Smooth muscle cell of the brain vasculature (primary cell): ENCODE measurements at regions not wholly inside any gene's neighbourhood (a gene's known extent, or its start where the extent isn't known, plus 50 kb on each side); places are given as distances from the start of the nearest gene placed in this dataset.

ENCODE experiments used
- DNase-seq: peaks from one replicate; pipeline ENCODE4 v3.0.0-alpha.2; 2012; ENCODE audit warnings: low read depth, low spot score

GRCh38 chr2:217749008-217749407, 253.8 kb downstream of the TNS1 start:
- no peak for DNase-seq

DNA sequence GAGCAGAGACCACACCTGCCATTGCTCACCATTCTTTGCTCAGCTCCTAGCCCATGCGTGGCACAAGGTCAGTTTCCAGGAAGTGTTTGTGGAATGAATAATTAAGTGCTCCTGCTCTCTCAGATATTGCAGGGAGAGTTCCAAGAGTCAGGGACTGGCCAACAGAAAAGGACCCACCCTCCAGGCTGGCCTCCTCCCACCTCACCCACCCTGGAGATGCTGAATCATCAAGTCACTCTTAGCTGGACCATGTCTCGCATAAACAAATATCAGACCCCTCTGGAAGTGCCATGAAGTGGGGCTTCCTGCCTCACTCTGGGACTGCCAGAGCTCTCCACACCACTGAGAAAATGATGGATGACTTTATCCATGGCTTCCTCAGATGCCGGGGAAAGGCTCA, 256.0 kb downstream of the TNS1 start:
- DNase-seq = no peak

DNA sequence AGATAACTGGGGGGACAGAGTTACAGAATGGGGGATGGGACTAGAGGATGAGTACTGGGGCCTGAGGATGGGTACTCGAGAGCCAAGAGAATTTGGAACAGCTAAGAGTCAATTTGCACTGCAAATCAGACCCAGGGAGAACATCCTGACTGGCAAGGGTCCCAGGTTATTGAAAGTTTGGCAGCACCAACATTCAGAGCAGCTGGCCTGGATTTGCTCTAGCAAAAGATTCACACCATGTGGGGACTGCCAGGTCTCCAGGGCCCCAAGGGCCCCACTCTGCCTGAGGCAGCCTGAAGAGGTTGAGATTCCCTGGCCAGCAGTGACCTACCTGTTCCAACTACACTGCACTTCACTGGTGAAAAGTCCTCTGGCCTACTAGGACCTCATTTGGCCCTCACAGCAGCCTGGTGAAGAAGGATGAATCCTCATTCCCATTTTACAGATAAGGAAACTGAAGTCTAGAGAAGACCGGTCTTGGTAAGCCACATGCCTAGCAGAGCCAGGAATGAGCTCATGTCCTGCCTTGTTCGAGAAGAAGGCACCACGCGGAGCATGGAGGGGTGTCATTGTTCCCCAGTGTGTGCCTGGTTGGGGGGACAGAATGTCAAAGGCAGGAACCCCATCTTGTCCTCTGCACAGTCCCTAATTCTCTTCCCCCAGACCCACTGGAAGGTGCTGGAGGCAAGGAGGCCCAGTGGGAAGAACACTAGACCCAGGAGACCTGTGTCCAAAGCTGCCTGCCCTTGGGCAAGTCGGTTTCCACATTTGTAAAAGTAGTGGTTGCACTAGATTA, 258.6 kb downstream of the TNS1 start:
- DNase-seq = no peak

DNA sequence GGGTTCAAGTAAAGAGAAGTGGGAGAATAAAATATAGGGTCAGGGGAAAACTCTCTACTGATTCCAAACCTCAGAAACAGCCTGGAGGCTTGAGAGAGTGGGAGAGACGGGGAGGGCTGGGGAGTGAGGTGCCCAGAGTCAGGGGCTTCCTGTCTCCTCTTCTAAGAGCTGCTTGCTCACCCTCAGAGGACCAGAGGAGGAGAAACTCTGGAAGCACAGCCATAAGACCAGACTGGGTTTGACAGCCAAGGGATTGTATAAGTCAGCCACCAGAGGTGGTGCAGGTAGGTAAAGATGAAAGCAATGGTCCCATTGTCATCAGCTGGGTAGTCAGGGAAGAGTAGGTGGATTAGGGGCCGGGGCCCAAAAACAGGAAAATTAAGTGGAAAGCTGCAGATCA, 259.4 kb downstream of the TNS1 start:
- no peak for DNase-seq

DNA sequence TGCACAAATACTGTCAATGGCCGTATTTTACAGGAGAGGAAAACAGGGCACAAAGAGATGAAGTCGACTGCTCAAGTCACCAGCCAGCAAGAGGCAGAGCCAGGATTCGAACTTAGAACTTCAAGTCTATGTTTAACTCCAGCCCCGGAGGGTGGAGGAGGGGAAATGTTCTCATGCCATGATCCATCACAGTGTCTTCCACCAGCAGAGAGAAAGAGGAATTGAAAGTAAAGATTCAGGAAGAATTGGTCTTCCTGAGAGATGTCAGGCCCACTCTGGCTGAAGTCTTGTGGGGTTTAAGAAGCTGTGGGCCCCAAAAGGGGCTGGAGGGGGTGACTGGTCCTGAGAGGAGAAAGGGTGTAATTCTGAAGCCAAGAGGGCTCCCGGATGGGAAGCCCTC, 260.0 kb downstream of the TNS1 start:
- DNase-seq = no peak

GRCh38 chr2:217742276-217742675, 260.5 kb downstream of the TNS1 start:
- DNase-seq = no peak

- no peak for DNase-seq
Measured at GRCh38 chr2:217741381-217741955, 261.3 kb downstream of the TNS1 start.

DNA sequence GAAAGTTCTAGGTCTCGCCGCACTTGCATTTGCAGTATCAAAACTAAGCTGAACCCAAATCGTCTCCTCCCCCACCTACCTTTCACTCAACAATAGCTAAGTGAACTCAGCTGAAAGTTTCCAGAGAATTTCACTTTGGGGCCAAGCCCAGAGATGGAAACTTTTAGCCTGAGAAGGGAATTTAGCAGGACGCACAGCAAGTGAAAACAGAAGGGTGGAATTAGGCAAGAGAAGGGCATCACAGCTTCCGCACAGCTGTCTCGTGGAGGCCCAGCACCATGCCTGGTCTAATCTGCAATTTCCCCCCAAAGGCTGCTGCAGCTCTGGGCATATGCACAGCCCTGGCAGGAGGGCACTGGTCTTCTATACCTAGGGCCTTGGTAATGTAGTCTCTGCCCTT, 262.0 kb downstream of the TNS1 start:
- DNase-seq = no peak

DNA sequence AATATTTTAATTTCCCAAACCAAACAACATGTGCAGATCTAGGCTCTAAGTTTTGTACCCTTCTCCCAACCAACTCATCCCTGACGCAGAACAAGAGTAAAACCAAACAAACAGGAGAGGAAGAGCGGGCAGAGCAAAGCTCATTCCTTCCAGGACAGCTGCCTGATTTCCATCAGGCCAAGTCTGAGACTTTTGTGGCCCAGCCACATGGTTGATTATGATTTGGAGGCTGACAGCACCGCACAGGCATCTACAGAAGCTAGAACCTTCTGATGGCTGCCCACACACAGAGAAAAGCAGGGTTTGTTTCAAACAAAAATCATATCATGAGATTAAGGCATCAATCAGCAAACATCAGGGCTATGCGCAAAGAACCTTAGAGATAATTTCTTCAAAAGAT, 262.6 kb downstream of the TNS1 start:
- DNase-seq = no peak

- no peak for DNase-seq
Measured at GRCh38 chr2:217739741-217740140, 263.1 kb downstream of the TNS1 start.

DNA sequence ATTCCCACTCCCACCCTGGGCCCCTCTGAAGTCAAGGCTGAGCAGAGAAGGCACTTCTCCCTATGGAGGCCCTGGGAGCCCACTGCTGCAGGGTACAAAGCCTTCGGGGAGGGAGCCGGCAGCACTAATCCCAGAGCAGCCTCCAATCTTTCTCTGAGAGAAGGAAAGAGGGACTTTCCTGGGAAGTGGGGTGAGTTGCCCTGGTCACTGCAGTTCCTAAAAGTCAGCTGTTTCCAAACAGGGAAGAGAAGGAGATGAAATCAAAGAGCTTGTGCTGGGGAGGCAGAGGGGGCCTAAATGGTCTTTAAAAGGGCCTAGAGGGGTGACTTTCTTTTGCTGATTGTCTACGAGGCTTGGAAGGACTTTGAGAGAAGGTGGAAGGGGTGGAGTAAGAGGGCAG, 264.7 kb downstream of the TNS1 start:
- no peak for DNase-seq

- no peak for DNase-seq
Measured at GRCh38 chr2:217736776-217737550, 265.8 kb downstream of the TNS1 start.

- DNase-seq = no peak
Measured at GRCh38 chr2:217735899-217736298, 266.9 kb downstream of the TNS1 start.

- no peak for DNase-seq
Measured at GRCh38 chr2:217735034-217735433, 267.8 kb downstream of the TNS1 start.

GRCh38 chr2:217733461-217733860, 269.3 kb downstream of the TNS1 start:
- no peak for DNase-seq

DNA sequence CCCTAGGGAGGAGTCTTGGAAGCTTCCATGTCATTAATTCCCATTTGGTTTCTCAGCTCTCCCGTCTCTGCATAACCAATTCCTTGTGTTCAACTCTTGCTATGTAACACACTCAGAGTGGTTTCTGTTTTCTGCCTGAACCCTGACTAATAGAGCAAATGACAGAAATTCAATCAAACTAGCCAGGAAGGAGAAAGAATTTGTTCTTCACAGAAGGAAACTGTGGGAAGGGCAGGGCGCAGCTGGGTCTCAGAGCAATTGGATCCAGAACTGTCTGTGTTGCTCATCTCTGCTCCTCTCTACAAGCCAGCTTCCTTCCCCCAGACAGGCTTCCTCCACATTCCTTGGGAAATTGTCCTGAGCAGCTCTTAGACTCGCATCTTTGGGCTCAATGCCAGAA, 269.8 kb downstream of the TNS1 start:
- no peak for DNase-seq

GRCh38 chr2:217731805-217732204, 271.0 kb downstream of the TNS1 start:
- DNase-seq = no peak

DNA sequence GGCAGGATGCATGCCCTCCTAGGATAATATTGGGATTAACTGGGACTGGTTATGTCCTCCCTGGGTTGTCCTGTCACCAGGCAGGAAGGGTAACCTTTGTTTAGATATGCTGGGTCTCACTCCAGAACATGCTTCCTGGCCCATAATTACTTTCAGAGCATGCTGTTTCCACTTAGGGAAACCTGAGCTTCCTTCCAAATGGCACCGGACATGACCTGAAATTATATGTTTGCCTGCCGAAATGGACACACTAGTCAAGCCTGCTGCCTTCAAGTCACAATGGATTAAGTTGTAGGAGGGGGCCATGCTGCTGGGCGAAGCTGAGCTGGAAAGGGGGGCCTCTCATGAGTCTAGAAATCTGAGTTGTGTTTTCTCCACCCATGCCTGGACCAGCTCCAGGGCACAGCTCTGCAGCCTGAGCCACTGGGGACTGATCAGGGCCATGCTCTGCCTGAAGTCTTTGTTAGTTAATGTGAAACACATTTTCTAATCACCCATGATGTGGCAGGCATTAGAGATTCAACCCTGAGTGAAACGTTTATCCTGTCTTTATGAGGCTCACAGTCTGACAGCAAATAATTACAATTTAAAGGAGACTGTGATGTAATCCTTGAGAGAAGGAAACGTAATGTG, 273.3 kb downstream of the TNS1 start:
- no peak for DNase-seq

- no peak for DNase-seq
Measured at GRCh38 chr2:217727801-217728200, 275.0 kb downstream of the TNS1 start.

- DNase-seq = no peak
Measured at GRCh38 chr2:217725409-217725808, 277.4 kb downstream of the TNS1 start.

- no peak for DNase-seq
Measured at GRCh38 chr2:217724471-217724870, 278.3 kb downstream of the TNS1 start.

GRCh38 chr2:217723981-217724380, 278.8 kb downstream of the TNS1 start:
- DNase-seq = no peak
